ENCODE measurements at regions not wholly inside any gene's neighbourhood (a gene's known extent, or its start where the extent isn't known, plus 50 kb on each side); places are given as distances from the start of the nearest gene placed in this dataset.
"Not testable (repeated sequence)": the region's sequence is repeated elsewhere in the genome, so short reads cannot be mapped to it uniquely, and the experiment has no call there.

DNA sequence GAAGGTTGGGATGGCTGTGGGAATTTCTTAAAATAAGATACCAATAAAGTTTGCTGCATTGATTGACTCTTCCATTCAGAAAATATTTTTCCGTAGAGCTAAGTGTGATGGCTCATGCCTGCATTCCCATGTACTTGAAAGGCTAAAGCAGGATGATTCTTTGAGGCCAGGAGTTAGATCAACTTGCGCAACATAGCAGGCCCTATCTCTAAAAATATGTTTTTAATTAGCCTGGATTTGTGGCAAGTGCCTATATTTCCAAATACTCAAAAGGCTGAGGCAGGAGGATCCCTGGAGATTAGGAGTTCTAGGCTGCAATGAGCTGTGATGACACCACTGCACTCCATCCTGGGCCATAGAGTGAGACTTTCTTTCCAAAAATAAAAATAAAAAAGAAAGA, 431.2 kb upstream of the PTCHD4 start:
- TF ChIP-seq ZFX (IDR thresholded peaks at IDR 0.05; ENCODE audit: borderline replicate concordance) = no peak
- TF ChIP-seq, protein P1, sequence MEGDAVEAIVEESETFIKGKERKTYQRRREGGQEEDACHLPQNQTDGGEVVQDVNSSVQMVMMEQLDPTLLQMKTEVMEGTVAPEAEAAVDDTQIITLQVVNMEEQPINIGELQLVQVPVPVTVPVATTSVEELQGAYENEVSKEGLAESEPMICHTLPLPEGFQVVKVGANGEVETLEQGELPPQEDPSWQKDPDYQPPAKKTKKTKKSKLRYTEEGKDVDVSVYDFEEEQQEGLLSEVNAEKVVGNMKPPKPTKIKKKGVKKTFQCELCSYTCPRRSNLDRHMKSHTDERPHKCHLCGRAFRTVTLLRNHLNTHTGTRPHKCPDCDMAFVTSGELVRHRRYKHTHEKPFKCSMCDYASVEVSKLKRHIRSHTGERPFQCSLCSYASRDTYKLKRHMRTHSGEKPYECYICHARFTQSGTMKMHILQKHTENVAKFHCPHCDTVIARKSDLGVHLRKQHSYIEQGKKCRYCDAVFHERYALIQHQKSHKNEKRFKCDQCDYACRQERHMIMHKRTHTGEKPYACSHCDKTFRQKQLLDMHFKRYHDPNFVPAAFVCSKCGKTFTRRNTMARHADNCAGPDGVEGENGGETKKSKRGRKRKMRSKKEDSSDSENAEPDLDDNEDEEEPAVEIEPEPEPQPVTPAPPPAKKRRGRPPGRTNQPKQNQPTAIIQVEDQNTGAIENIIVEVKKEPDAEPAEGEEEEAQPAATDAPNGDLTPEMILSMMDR (IDR thresholded peaks at IDR 0.05) = no peak
- no peak overlapping the region for H3K27ac ChIP-seq

DNA sequence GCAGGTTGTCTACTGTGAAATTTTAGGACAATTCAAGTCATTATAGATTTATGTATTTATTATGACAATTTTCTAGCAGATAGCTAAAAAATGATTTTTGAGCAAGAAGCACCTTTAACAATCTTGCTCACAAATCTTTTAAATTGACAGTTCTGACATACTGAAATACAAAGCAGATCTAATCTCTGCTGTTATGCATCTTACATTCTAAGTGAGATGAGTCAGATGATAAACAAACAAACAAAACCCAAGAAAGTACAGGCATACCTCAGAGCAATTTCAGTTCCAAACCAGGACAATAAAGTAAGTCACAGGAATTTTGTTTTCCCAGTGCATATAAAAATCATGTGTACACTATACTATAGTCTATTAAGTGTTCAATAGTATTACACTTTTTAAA, 430.7 kb upstream of the PTCHD4 start:
- TF ChIP-seq, protein P1 (IDR thresholded peaks at IDR 0.05) = no peak
- TF ChIP-seq ZFX (IDR thresholded peaks at IDR 0.05; ENCODE audit: borderline replicate concordance) = no peak
- H3K27ac ChIP-seq = no peak overlapping the region

DNA sequence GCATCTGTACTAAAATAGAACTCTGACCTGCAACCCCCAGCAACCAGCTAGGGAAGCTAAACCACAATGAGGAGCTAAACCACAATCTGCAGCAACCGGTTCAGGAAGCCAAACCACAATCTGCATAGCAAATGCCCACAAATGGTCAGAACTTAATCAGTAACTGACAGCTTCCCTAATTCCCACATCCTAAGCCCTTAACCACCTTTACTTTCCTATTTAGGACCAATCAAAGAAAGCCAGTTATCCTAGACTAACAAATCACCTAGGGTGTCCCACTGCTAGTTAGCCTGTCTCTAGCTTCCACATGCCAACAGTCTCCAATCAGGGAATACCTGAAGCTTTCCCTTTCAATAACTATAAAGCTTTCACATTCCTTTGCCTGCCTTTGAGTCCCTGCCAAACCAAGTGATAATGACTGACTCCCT, 424.6 kb upstream of the PTCHD4 start:
- TF ChIP-seq, protein P1 (IDR thresholded peaks at IDR 0.05) = no peak
- TF ChIP-seq ZFX (IDR thresholded peaks at IDR 0.05; ENCODE audit: borderline replicate concordance) = no peak
- no peak overlapping the region for H3K27ac ChIP-seq

DNA sequence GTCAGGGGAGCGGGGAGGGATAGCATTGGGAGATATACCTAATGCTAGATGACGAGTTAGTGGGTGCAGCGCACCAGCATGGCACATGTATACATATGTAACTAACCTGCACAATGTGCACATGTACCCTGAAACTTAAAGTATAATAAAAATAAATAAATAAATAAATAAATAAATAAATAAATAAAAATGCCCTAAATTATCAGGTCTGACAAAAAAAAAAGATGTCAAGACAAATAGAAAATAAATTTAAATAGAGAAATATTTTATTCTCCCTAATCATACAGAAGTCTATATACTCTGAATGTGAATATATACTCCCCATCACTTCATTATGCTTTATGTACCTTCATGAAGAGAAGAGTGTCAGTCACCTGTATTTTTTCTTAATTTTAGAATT, 420.0 kb upstream of the PTCHD4 start:
- not testable (repeated sequence) for H3K27ac ChIP-seq

DNA sequence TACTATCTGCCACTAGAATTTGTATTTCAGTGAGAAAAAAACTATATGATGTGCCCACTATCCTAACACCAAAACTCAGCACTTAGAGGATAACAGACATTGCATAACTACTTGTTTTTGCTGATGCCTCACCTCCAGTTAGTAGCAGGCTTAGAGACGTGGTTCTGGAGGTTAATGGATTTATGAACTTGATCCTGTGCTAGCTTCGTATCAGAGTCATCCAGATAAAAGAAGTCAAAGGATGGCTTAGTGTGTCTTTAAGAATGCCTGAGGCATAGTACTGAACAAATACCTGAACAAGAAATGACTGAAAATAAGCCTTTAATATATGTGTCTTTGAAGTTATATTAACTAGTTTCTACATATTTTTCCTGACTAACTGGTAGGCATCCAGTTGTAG, 414.9 kb upstream of the PTCHD4 start:
- H3K27ac ChIP-seq = no peak overlapping the region
- TF ChIP-seq ZFX (IDR thresholded peaks at IDR 0.05; ENCODE audit: borderline replicate concordance) = no peak

DNA sequence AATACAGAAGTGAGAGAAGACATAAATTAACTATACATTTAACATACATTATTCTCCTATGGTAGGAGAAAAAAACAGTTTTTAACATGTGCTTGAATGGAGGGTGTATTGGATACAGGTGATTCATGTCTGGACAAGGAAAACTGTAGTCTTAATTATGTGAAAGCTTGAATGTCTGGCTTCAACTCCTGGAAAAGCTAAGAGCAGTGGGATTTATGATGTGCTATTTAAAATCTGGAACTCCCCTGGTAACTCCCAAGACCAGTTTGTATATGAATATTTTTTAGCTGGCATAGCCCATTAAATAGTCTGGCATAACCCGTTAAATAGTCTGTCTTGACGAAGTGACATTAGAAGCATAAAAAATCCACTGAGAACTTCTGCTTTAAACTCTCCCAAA, 410.0 kb upstream of the PTCHD4 start:
- H3K27ac ChIP-seq = no peak overlapping the region
- no peak for TF ChIP-seq ZFX (IDR thresholded peaks at IDR 0.05; ENCODE audit: borderline replicate concordance)
- TF ChIP-seq, protein P1 (IDR thresholded peaks at IDR 0.05) = no peak

DNA sequence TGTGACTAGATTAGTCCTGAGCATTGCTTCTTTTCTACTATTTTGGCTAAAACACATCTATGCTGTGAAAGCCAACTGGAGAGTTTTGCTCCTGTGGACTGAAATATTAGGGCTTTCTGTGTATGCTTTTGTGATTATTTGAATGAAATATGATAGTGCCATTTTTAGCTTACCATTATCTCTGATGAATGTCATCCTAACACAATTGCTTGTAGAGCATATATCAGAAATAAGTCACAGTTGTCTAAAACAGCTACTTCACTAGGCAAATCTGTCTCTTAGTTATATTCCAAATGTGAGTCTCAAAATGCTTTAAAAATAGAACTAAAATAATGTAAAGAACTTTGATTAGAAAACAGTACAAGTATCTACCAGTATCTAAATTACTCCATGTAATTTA, 401.4 kb upstream of the PTCHD4 start:
- no peak for TF ChIP-seq ZFX (IDR thresholded peaks at IDR 0.05; ENCODE audit: borderline replicate concordance)
- TF ChIP-seq, protein P1 (IDR thresholded peaks at IDR 0.05) = no peak
- no peak overlapping the region for H3K27ac ChIP-seq

DNA sequence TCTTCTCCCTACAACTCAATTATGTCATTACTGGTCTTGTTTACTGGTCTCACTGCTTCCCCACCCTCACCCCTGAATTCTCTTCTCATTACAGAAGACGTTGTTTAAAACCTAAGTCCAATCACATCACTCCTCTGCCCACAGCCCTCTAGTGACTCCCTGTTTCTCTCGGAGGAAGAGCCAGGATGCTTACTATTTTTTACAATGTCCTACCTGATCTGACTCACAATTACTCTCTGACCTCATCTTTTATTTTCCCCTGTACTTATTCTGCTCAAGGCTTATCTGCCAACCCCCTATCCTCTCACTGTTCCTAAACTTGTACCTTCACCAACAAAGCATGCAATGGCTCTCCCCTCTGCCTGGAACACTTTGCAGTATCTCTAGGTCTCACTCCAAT, 400.4 kb upstream of the PTCHD4 start:
- TF ChIP-seq, protein P1 (IDR thresholded peaks at IDR 0.05) = no peak
- no peak for TF ChIP-seq ZFX (IDR thresholded peaks at IDR 0.05; ENCODE audit: borderline replicate concordance)
- H3K27ac ChIP-seq = no peak overlapping the region
